KMS-11 (cell line): ENCODE measurements at regions not wholly inside any gene's neighbourhood (a gene's known extent, or its start where the extent isn't known, plus 50 kb on each side); places are given as distances from the start of the nearest gene placed in this dataset.

Experiments used
- H2AFZ ChIP-seq: fragments of 200-600 bp; sonication (generic); 2 replicates; pipeline ENCODE4 v1.6.1; 2016; ENCODE audit warnings: antibody characterized with exemption, mixed run types, low read depth
- H3K27ac ChIP-seq: fragments of 200-600 bp; sonication (generic); 2 replicates; pipeline ENCODE4 v1.6.1; 2016; ENCODE audit warnings: mild to moderate bottlenecking, mixed run types
- H3K27me3 ChIP-seq: fragments of 200-600 bp; sonication (generic); 2 replicates; pipeline ENCODE4 v1.6.1; 2017; ENCODE audit warnings: mild to moderate bottlenecking, low read depth, mixed run types, moderate library complexity; ENCODE audit not compliant: insufficient read depth
- H3K36me3 ChIP-seq: fragments of 200-600 bp; sonication (generic); 2 replicates; pipeline ENCODE4 v1.6.1; 2017; ENCODE audit warnings: mild to moderate bottlenecking, mixed run types; ENCODE audit not compliant: insufficient read depth
- H3K4me1 ChIP-seq: fragments of 200-600 bp; sonication (generic); 2 replicates; pipeline ENCODE4 v1.6.1; 2016; ENCODE audit warnings: mild to moderate bottlenecking, low read depth, mixed run types; ENCODE audit not compliant: poor library complexity, severe bottlenecking
- H3K4me2 ChIP-seq: fragments of 200-600 bp; sonication (generic); 2 replicates; pipeline ENCODE4 v1.7.0; 2016; ENCODE audit warnings: mild to moderate bottlenecking, mixed run types
- H3K4me3 ChIP-seq: fragments of 200-600 bp; sonication (generic); IDR thresholded peaks from 2 replicates; pipeline ENCODE4 v1.6.1; 2017; ENCODE audit warnings: low read depth, low read length, mixed read lengths; ENCODE audit not compliant: insufficient read depth
- H3K79me2 ChIP-seq: fragments of 200-600 bp; sonication (generic); 2 replicates; pipeline ENCODE4 v1.6.1; 2016; ENCODE audit warnings: low read depth, mixed run types; ENCODE audit not compliant: insufficient read depth
- H3K9ac ChIP-seq: fragments of 200-600 bp; sonication (generic); 2 replicates; pipeline ENCODE4 v1.6.1; 2016; ENCODE audit warnings: mild to moderate bottlenecking, mixed run types
- H4K20me1 ChIP-seq: fragments of 200-600 bp; sonication (generic); 2 replicates; pipeline ENCODE4 v1.6.1; 2016; ENCODE audit warnings: mild to moderate bottlenecking, mixed run types; ENCODE audit not compliant: insufficient read depth
- TF ChIP-seq, protein P1 (sequence below): fragments of 200-600 bp; sonication (generic); conservative IDR thresholded peaks from 2 replicates; pipeline ENCODE4 v1.6.1; 2017; ENCODE audit warnings: low read depth, mild to moderate bottlenecking, antibody characterized with exemption, low read length, moderate library complexity, mixed read lengths

DNA sequence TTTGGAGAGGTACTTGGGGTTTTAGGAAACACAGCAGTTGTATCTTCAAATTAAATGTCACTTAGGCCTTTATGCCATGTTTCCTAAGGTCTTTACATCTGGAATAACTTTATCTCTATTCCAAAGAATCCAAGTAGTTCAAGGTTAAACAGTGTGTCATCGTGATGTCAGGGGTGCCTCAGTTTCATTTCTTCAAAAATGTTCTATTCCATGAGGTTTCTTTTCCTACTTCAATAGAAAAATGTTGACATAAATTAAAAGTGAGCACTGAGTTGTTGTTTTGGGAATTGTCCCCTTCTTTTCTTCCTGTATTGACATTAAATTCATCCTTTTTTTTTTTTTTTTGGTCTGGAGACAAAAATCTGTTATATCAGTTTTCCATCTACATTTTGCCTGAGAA, 160.6 kb upstream of the C21orf91 start:
- no peaks in the 10 kb centered on the region for H3K27me3 ChIP-seq
- H3K27ac ChIP-seq: no peak overlapping the region
- no peaks in the 10 kb centered on the region for H3K79me2 ChIP-seq
- H4K20me1 ChIP-seq: no peaks in the 10 kb centered on the region
- H3K36me3 ChIP-seq: no peaks in the 10 kb centered on the region
- H3K9ac ChIP-seq: no peak overlapping the region
- no peak overlapping the region for H3K4me3 ChIP-seq
- no peaks in the 10 kb centered on the region for H3K4me1 ChIP-seq
- TF ChIP-seq, protein P1, sequence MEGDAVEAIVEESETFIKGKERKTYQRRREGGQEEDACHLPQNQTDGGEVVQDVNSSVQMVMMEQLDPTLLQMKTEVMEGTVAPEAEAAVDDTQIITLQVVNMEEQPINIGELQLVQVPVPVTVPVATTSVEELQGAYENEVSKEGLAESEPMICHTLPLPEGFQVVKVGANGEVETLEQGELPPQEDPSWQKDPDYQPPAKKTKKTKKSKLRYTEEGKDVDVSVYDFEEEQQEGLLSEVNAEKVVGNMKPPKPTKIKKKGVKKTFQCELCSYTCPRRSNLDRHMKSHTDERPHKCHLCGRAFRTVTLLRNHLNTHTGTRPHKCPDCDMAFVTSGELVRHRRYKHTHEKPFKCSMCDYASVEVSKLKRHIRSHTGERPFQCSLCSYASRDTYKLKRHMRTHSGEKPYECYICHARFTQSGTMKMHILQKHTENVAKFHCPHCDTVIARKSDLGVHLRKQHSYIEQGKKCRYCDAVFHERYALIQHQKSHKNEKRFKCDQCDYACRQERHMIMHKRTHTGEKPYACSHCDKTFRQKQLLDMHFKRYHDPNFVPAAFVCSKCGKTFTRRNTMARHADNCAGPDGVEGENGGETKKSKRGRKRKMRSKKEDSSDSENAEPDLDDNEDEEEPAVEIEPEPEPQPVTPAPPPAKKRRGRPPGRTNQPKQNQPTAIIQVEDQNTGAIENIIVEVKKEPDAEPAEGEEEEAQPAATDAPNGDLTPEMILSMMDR: no peak
- H3K4me2 ChIP-seq: no peak overlapping the region
- no peak overlapping the region for H2AFZ ChIP-seq

GRCh38 chr21:17978895-17979294, 159.7 kb upstream of the C21orf91 start:
- no peaks in the 10 kb centered on the region for H3K4me1 ChIP-seq
- TF ChIP-seq, protein P1: no peak
- no peaks in the 10 kb centered on the region for H4K20me1 ChIP-seq
- H3K4me3 ChIP-seq: no peak overlapping the region
- no peak overlapping the region for H3K9ac ChIP-seq
- no peaks in the 10 kb centered on the region for H3K27me3 ChIP-seq
- H3K4me2 ChIP-seq: no peak overlapping the region
- no peak overlapping the region for H3K27ac ChIP-seq
- H3K36me3 ChIP-seq: no peaks in the 10 kb centered on the region
- H2AFZ ChIP-seq: no peak overlapping the region
- no peaks in the 10 kb centered on the region for H3K79me2 ChIP-seq

- TF ChIP-seq, protein P1: no peak
- no peaks in the 10 kb centered on the region for H3K79me2 ChIP-seq
- H3K9ac ChIP-seq: no peak overlapping the region
- H2AFZ ChIP-seq: no peak overlapping the region
- no peak overlapping the region for H3K27ac ChIP-seq
- H3K27me3 ChIP-seq: no peaks in the 10 kb centered on the region
- no peak overlapping the region for H3K4me2 ChIP-seq
- no peaks in the 10 kb centered on the region for H4K20me1 ChIP-seq
- H3K4me1 ChIP-seq: no peaks in the 10 kb centered on the region
- no peak overlapping the region for H3K4me3 ChIP-seq
- no peaks in the 10 kb centered on the region for H3K36me3 ChIP-seq
Measured at GRCh38 chr21:17976691-17977090, 157.5 kb upstream of the C21orf91 start.

DNA sequence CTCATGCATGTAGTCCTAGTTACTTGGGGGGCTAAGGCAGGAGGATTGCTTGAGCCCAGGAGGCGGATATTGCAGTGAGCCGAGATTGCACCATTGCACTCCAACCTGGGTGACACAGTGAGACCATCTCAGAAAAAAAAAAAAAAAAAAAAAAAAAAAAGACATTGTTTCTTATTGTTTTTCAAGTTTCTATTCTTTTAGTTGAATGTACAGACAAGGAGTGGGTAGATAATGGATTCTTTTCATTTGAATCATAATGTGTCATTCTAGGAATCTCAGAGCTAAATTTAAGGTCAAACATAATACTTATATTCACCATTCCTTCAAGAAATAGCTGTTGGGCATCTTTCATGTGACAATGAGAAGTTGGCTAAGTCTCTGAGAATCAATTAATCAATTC, 157.0 kb upstream of the C21orf91 start:
- H3K27ac ChIP-seq: no peak overlapping the region
- H3K79me2 ChIP-seq: no peaks in the 10 kb centered on the region
- H4K20me1 ChIP-seq: no peaks in the 10 kb centered on the region
- H3K27me3 ChIP-seq: no peaks in the 10 kb centered on the region
- H3K36me3 ChIP-seq: no peaks in the 10 kb centered on the region
- H3K4me3 ChIP-seq: no peak overlapping the region
- TF ChIP-seq, protein P1: no peak
- no peak overlapping the region for H2AFZ ChIP-seq
- no peak overlapping the region for H3K4me2 ChIP-seq
- no peak overlapping the region for H3K9ac ChIP-seq
- H3K4me1 ChIP-seq: no peaks in the 10 kb centered on the region

DNA sequence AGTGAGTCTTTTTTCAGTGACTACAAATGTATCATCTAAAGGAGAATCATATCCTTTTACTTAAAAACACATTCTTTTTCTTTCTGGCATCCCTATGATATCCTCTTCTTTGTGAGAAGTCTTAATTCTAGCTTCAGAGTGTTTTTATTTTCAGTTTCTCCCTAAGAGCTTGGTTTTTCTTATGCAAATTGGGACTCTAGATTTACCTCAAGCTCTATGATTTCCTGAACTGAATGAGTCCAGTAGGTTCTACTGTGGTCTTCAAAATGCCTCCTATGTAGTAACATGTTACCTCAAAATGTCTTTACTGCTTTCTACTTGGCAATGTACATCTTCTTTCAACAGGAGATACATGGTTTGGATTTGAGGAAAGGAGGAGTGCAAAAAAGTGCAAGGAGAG, 148.2 kb upstream of the C21orf91 start:
- H3K4me1 ChIP-seq: no peaks in the 10 kb centered on the region
- no peaks in the 10 kb centered on the region for H3K36me3 ChIP-seq
- no peaks in the 10 kb centered on the region for H3K79me2 ChIP-seq
- no peaks in the 10 kb centered on the region for H4K20me1 ChIP-seq
- H3K9ac ChIP-seq: no peak overlapping the region
- H3K4me3 ChIP-seq: no peak overlapping the region
- no peak overlapping the region for H2AFZ ChIP-seq
- H3K27ac ChIP-seq: no peak overlapping the region
- H3K4me2 ChIP-seq: no peak overlapping the region
- TF ChIP-seq, protein P1: no peak
- no peaks in the 10 kb centered on the region for H3K27me3 ChIP-seq
